Stimulated activated CD4-positive, alpha-beta T cell treated with anti-CD3 and anti-CD28 coated beads, Interleukin-12 subunit alpha, Interleukin-12 subunit beta, amount 100 ng/mL, for 24 hours (primary cell): ENCODE measurements at regions not wholly inside any gene's neighbourhood (a gene's known extent, or its start where the extent isn't known, plus 50 kb on each side); places are given as distances from the start of the nearest gene placed in this dataset.

Experiments used
- DNase-seq, 2 experiments: peaks; one replicate each; pipeline ENCODE4 v3.0.0-alpha.2; 2020; ENCODE audit warnings: low read depth in 2 of 2

DNA sequence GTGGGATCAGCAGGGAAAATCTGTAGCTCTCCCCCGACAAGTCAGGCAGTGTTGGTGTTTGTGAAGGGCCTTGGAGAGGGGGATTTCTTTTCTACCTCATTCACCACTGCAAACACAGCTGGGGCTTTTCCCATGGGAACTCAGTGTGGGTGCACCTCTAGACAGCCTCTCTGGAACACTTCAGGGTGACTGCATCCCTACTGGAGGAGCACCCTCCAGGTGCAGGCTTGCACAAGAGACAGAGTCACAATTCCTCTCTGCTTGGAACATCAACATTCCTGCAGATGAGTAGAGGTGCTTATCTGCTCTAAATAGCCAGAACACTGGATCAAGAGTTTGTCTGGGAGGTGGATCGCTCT is 72.7 kb upstream of the AKAP13 start:
- no peak for DNase-seq

GRCh38 chr15:85311647-85312046 is 68.8 kb upstream of the AKAP13 start:
- DNase-seq: no peak

DNA sequence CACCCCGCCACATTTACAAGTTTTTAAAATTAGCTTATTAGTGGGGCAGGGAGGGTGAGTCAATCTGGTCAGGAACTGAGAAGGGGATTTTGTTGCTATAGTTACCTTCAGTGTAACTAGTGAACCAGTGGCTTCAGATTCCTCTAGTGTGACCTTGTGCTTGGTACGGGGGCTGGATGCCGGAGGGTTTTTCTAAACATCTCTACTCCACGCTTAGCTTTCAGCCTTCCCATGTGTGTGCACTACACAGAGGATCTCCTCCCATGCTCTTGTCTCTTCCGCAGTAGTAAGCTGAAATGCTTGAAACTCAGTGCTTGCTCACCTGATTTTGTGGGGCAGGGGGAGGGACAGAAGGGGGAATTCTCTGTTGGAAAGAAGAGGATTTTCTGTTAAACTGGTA is 67.9 kb upstream of the AKAP13 start:
- DNase-seq: no peak

GRCh38 chr15:85312929-85313331 is 67.5 kb upstream of the AKAP13 start:
- DNase-seq: no peak

GRCh38 chr15:85313339-85313738 is 67.1 kb upstream of the AKAP13 start:
- no peak for DNase-seq

DNA sequence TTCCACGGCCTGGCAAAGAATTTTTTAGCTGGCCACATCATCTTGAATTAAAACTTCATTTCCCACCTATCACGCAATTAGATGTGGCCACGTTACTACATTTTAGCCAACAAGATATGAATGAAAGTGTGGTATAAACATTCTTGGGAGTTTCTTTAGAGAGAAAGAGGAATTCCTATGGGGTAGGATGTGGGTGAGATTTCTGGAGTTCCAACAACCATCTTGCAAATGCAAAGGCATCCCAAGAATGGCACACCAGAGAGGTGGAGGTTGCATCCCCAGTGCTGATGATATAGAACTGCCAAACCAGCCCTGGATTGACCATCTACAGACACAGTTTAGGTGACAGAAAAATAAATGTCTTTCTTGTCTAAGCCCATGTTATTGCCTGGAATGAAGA is 66.3 kb upstream of the AKAP13 start:
- DNase-seq: no peak

GRCh38 chr15:85314633-85315032 is 65.8 kb upstream of the AKAP13 start:
- DNase-seq: no peak

GRCh38 chr15:85316244-85316934 is 64.0 kb upstream of the AKAP13 start:
- no peak for DNase-seq

- no peak for DNase-seq
Measured at GRCh38 chr15:85318048-85318731, 62.2 kb upstream of the AKAP13 start.

GRCh38 chr15:85318732-85319076 is 61.7 kb upstream of the AKAP13 start:
- DNase-seq: no peak

- no peak for DNase-seq
Measured at GRCh38 chr15:85324202-85324601, 56.2 kb upstream of the AKAP13 start.

DNA sequence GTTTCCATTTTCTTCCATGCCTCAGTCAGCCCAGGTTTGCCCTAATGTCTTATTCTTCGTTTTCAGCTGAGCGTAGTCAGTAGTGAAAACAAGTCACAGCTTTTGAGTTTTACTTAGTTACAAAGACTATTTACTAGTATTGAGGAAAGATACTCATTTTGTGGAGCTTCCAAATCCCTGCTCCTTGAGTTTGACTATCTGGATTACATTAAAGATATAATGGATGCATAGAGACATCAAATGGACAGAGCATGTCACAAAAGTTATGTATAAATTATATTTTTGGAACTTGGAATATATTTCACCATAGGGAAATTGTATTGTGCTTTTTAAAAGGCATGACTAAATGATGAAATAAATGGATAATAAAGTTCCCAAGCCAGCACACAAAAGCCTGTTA is 54.6 kb upstream of the AKAP13 start:
- DNase-seq: no peak

GRCh38 chr15:85326291-85326690 is 54.1 kb upstream of the AKAP13 start:
- DNase-seq: no peak

DNA sequence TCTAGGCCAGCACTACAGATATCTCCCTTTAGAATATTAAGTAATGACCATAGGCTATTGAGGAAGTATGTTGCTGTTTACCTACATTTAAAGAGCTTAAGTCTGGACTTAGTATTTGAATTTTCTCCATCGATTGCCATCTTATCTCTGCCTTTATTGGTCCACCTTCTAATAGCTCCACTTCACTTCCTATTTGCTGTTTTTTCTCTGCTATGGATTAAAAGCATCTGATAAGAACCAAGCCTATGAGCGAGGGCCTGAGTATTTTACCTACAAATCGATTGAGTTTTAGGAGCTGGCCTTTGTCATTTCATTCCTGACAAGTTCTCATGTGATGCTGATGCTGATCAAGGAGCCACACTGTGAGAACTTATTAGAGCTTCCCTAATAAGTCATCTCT is 52.6 kb upstream of the AKAP13 start:
- DNase-seq: no peak

DNA sequence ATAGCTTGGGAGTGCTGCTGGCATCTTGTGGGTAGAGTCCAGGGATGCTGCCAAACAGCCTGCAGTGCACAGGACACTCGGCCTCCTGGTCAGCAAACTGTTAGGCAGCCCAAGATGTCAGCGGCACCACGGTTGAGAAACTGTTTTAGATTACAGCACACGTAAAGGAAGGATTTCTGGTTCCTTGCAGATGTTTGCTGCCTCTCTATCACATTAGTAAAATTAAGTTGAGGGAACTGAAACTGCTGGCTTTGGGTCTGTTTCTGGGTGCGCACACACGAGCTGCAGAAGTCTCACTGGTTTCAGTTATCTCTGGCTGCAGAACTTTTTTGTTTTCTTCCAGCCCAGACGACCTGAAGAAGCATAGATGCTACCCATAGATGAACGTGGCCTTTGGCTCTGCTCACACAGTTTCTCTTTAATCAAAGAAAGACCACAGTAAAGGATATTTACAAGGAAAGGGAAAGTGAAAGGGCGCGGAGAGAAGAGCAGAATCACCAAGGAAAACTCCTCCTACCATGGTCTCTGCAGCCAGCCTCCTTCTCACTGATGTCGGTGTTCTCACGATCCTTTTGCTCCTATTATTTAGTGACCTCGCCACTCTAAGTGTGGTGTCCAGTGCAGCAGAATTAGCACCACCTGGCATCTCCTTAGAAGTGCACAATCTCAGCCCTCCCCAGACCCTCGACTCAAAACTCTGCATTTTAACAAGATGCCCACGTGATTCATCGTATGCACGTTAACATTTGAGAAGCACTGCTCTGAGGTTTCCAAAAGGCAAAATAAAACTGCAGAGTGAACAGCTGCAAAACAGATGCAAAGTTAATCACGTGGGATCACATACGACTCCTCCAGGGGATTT is 50.6 kb upstream of the AKAP13 start:
- DNase-seq: no peak
